MM.1S (cell line): ENCODE measurements at regions not wholly inside any gene's neighbourhood (a gene's known extent, or its start where the extent isn't known, plus 50 kb on each side); places are given as distances from the start of the nearest gene placed in this dataset.

Experiments used
- CTCF ChIP-seq: fragments of 300-600 bp; sonication (generic); IDR thresholded peaks from 2 replicates; pipeline ENCODE4 v1.5.1; 2016; ENCODE audit warnings: antibody characterized with exemption, low read length, mixed read lengths
- EZH2 ChIP-seq: fragments of 300-600 bp; sonication (generic); optimal IDR thresholded peaks from 2 replicates; pipeline ENCODE3; 2017; ENCODE audit warnings: low read depth, mild to moderate bottlenecking, antibody characterized with exemption, low read length, mixed read lengths
- EZH2phosphoT487 ChIP-seq: fragments of 300-600 bp; sonication (generic); IDR thresholded peaks from 2 replicates; pipeline ENCODE4 v1.6.1; 2018; ENCODE audit warnings: antibody characterized with exemption, low read length

DNA sequence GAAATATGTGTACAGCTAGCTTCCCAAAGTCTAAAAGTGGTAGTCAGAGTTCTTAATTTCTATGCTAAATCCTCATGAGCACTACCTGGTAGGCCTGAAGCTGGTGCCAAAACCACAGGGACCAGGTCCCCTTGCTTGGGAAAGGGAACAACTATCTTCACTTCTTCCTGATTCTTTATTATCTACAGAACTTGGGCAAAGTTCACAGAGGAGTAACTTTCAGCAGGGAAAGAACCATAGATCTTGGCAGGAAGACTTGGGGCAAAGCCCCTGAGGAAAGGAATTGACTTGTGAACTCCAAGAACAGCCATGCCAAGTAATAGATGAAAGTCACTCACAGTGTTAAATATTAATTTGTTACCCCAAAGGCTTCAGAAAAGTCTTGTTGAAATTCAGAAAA is 193.0 kb downstream of the ZC3H11B start:
- TF ChIP-seq CTCF (no peak), EZH2 (no peak), EZH2phosphoT487 (no peak)
